ENCODE measurements at regions not wholly inside any gene's neighbourhood (a gene's known extent, or its start where the extent isn't known, plus 50 kb on each side); places are given as distances from the start of the nearest gene placed in this dataset.

GRCh38 chr4:110989125-110989524, 366.2 kb upstream of the PITX2 start:
- no peak overlapping the region for H2BK120ac ChIP-seq (replicated peaks; ENCODE audit: low read depth, low read length)
- no peaks in the 10 kb centered on the region for H4K20me1 ChIP-seq (replicated peaks in 1 of 2; ENCODE audit: control insufficient read depth in 1 of 2, insufficient read depth in 2 of 2, low read length in 2 of 2)
- no peaks in the 10 kb centered on the region for H3K36me3 ChIP-seq (ENCODE audit: control insufficient read depth in 2 of 4, insufficient read depth in 4 of 4, low read length in 3 of 4)
- no peak overlapping the region for H2BK15ac ChIP-seq (ENCODE audit: low read length)
- H4K91ac ChIP-seq (replicated peaks; ENCODE audit: insufficient read length, low read length): no peak overlapping the region
- H3K9ac ChIP-seq (replicated peaks in 1 of 4; ENCODE audit: extremely low read depth in 1 of 4, low read depth in 3 of 4, low read length in 3 of 4): no peak overlapping the region
- no peak overlapping the region for H2BK20ac ChIP-seq (ENCODE audit: low read length)
- H3K79me2 ChIP-seq (ENCODE audit: control insufficient read depth in 1 of 2, insufficient read depth in 2 of 2, low read length in 2 of 2): no peaks in the 10 kb centered on the region
- H3K23me2 ChIP-seq (ENCODE audit: low read depth, low read length): no peaks in the 10 kb centered on the region
- ChIA-PET POLR2A (ENCODE audit: partially characterized antibody) (no interaction called here), CTCF (ENCODE audit: partially characterized antibody) (interaction anchor here (1.0 kb wide), 1 partner anchor 356 kb away, joined by 3 read pairs; no protein-coding TSS in a partner anchor)
- no peak overlapping the region for H3K4me3 ChIP-seq (ENCODE audit: extremely low read depth in 1 of 4, insufficient read depth in 2 of 4, low read depth in 3 of 4, low read length in 4 of 4)
- H2BK5ac ChIP-seq (ENCODE audit: low read depth, low read length): no peak overlapping the region
- no peak overlapping the region for H4K5ac ChIP-seq (ENCODE audit: insufficient read length, low read depth, low read length)
- no peak overlapping the region for H4K8ac ChIP-seq (ENCODE audit: extremely low read depth, insufficient read depth, low read length)
- no peaks in the 10 kb centered on the region for H3K4me1 ChIP-seq (replicated peaks in 1 of 4; ENCODE audit: control insufficient read depth in 3 of 4, insufficient read depth in 4 of 4, low read length in 3 of 4)
- 97% methylated on average over 1 of the region's 1 CpG; no CpG with 5 or more reads in 1 of the 2 experiments for WGBS, 2 experiments (ENCODE audit: extremely low coverage in 1 of 2, insufficient coverage in 1 of 2, insufficient read length in 1 of 2, insufficient replicate concordance in 2 of 2, low coverage in 1 of 2, low lambda C conversion rate in 2 of 2, missing lambda C conversion rate in 1 of 2)
- H3K18ac ChIP-seq (ENCODE audit: extremely low read depth, low read length): no peak overlapping the region
- no peak overlapping the region for H3K27ac ChIP-seq (ENCODE audit: low read depth, low read length)
- no peaks in the 10 kb centered on the region for H3K9me3 ChIP-seq (ENCODE audit: insufficient read depth in 2 of 2, low read depth in 1 of 2, low read length in 1 of 2)
- H3K56ac ChIP-seq (replicated peaks; ENCODE audit: insufficient read length, low read depth, low read length): no peak overlapping the region
- H3K4ac ChIP-seq (replicated peaks; ENCODE audit: insufficient read length, low read depth, low read length): no peak overlapping the region
- no peak overlapping the region for H2AK5ac ChIP-seq (ENCODE audit: low read depth, low read length)
- no peak overlapping the region for H3K23ac ChIP-seq (ENCODE audit: insufficient read length)
- FAIRE-seq: no peak
- H2AFZ ChIP-seq (ENCODE audit: low read length): no peak overlapping the region
- H3K27me3 ChIP-seq (replicated peaks in 1 of 4; ENCODE audit: control insufficient read depth in 3 of 4, extremely low read depth in 1 of 4, insufficient read depth in 3 of 4, low read length in 3 of 4): no peaks in the 10 kb centered on the region
- H2BK12ac ChIP-seq (ENCODE audit: low read depth, low read length): no peak overlapping the region
- TF ChIP-seq RBBP5 (IDR thresholded peaks at IDR 0.05; ENCODE audit: borderline replicate concordance, low read depth, low read length): no peak
- TF ChIP-seq PHF8 (conservative IDR thresholded peaks at IDR 0.05; ENCODE audit: low read depth, low read length): no peak
- TF ChIP-seq KDM1A (IDR thresholded peaks at IDR 0.05; ENCODE audit: borderline replicate concordance, low read length): no peak
- TF ChIP-seq NRF1 (IDR thresholded peaks at IDR 0.05; ENCODE audit: low read depth, low read length): no peak
- TF ChIP-seq POLR2AphosphoS5 (IDR thresholded peaks at IDR 0.05; ENCODE audit: low read depth, low read length): no peak
- TF ChIP-seq CEBPB (IDR thresholded peaks at IDR 0.05; ENCODE audit: low read depth, low read length): no peak
- no peak for TF ChIP-seq BACH1 (IDR thresholded peaks at IDR 0.05; ENCODE audit: low read length)
- TF ChIP-seq EP300 (IDR thresholded peaks at IDR 0.05; ENCODE audit: borderline replicate concordance in 1 of 2, low read depth in 2 of 2, low read length in 2 of 2): no peak
- TF ChIP-seq ATF3 (IDR thresholded peaks at IDR 0.05; ENCODE audit: insufficient read depth, low read depth, low read length): no peak
- TF ChIP-seq TBP (IDR thresholded peaks at IDR 0.05; ENCODE audit: low read depth, low read length): no peak
- TF ChIP-seq ASH2L (IDR thresholded peaks at IDR 0.05; ENCODE audit: low read length): no peak
- TF ChIP-seq MAX (IDR thresholded peaks at IDR 0.05): no peak
- TF ChIP-seq FOSL1 (IDR thresholded peaks at IDR 0.05; ENCODE audit: insufficient read depth, low read depth, low read length): no peak
- no peak for TF ChIP-seq SP4 (IDR thresholded peaks at IDR 0.05; ENCODE audit: low read length)
- TF ChIP-seq TCF12 (IDR thresholded peaks at IDR 0.05; ENCODE audit: low read depth, low read length): no peak
- H3K79me1 ChIP-seq (ENCODE audit: low read depth, low read length): no peaks in the 10 kb centered on the region
- no peak overlapping the region for H3K14ac ChIP-seq (ENCODE audit: insufficient read length)
- H3K4me2 ChIP-seq (ENCODE audit: insufficient read depth in 1 of 2, low read depth in 2 of 2, low read length in 2 of 2): no peak overlapping the region
- no peak for DNase-seq (ENCODE audit: low read depth in 1 of 2, low spot score in 2 of 2)
